Esophagus mucosa (tissue), 1 donor: ENCODE measurements at regions not wholly inside any gene's neighbourhood (a gene's known extent, or its start where the extent isn't known, plus 50 kb on each side); places are given as distances from the start of the nearest gene placed in this dataset.
"Not testable (repeated sequence)": the region's sequence is repeated elsewhere in the genome, so short reads cannot be mapped to it uniquely, and the experiment has no call there.

Experiments
- ATAC-seq: fragments of 200-7000 bp; cut with Tn5 transposase; one replicate; pipeline ENCODE4 v1.9.1; 2020
- donor health status: DM: yes; HTN: yes; CAD: no.

DNA sequence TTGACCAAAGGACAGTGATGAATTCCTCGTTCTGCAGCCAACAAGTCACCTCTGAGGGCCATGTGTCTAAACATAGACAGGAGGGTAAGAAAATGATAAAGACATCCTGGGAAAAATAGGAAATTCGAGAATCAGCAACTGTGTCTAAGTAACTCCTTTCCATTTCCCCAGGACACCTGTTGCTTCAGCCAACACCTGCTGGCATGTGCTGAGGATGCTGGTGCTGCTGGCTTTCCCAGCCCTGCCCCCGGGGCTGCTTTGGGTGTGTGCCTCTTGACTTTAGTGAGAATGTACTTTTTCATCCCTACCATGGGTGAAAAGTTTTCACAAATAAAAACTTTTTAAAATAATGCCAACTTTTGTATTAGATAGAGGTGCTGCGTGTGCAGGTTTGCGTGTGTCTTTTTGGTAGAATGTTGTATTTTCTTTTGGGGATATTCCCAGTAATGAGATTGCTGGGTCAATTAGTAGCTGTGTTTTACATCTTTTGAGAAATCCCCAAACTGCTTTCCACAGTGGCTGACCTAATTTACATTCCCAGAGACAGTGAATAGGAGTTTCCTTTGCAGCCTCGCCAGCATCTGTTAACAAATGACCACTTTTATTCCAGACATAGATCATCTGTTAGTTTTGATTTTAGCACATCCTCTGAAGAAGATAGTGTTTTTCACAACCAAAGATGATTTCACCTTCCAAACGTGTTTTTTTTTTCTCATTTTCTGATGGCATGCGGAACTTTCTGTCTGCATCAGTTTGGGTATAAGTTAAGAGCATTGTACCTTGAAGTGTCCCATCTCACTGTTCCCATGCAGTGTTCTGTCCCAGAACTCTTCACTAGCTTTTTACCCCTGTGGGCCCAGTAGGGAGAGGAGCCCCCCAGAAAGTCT, 104.2 kb upstream of the ACBD5 start:
- no peak for ATAC-seq

DNA sequence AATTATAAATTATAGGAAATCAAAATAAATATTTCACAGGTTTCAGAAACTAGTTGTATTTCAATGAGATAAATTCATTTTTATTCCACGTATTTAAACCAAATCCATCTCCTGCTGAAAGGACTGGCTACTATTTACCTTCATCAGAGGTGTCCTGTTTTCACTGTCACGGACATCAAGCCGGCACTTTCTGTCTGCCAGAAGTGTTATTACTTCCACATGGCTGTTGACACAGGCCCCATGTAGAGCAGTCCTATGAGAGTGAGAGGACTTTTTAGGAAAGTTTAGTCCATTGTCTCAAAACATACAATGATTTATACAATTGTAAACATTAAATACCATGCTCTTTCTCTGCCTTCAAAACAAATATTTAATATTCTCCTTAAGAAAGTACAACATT, 100.4 kb upstream of the ACBD5 start:
- no peak for ATAC-seq

DNA sequence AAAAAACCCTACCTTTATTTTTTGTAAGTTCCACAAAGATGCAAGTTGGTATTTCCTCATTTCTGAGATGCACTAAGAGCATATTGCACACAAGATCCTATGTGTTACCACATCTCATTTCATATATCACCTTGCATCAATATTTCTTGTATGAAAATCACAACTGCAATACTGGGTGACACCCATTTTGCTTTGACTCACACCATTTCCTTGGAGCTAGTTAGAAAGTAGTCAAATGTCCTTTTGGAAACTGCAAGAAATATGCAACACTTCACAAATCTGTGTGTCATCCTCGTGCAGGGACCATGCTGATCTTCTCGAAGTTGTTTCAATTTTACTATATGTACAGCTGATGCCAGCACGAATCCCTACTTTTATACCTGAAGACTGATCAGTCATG, 94.6 kb upstream of the ACBD5 start:
- not testable (repeated sequence) for ATAC-seq

DNA sequence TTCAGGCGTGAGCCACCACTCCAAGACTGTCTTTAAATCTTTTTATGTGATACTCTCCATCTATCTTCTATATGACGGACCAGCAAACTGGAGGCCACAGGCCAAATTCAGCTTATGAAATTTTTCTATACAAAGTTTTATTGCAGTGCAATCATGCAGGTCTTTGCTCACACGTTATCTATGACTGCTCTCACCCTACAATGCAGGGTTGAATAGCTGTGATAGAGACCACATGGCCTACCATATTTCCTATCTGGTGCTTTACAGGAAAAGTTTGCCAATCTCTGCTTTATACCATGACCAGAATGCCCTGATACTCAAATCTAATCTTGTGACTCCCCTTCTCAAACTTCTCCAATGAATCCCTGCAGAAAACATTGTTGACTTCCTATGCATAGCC, 89.5 kb upstream of the ACBD5 start:
- no peak for ATAC-seq

DNA sequence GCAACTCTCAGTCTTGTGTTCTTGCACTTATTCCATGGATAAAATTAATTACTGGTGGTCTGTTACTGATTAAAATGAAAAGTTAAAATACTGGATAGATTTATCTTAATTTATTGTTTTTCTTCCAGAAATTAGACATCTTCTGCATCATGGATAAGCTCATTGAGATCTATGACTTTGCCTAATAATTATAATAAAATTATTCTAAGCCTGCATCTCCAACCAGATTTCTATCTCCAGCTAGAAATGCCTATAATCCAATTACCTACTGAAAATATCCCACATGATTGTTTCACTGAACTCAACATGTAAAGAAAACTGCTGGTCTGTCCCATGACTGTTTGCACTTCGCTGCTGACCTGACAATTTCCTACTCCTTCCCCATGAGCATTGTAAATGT, 88.3 kb upstream of the ACBD5 start:
- no peak for ATAC-seq

DNA sequence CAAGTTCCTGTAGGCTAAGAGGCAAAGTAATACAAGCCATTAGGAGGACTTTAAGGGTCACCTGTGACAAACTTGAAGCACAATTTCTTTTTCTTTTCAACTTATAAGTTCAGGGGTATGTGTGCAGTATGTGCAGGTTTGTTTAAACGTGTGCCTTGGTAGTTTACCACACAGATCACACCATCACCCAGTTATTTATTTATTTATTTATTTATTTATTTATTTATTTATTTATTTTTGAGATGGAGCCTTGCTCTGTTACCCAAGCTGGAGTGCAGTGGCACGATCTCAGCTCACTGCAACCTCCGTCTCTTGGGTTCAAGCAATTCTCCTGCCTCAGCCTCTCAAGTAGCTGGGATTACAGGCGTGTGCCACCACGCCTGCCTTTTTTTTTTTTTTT, 86.2 kb upstream of the ACBD5 start:
- ATAC-seq = not testable (repeated sequence)

DNA sequence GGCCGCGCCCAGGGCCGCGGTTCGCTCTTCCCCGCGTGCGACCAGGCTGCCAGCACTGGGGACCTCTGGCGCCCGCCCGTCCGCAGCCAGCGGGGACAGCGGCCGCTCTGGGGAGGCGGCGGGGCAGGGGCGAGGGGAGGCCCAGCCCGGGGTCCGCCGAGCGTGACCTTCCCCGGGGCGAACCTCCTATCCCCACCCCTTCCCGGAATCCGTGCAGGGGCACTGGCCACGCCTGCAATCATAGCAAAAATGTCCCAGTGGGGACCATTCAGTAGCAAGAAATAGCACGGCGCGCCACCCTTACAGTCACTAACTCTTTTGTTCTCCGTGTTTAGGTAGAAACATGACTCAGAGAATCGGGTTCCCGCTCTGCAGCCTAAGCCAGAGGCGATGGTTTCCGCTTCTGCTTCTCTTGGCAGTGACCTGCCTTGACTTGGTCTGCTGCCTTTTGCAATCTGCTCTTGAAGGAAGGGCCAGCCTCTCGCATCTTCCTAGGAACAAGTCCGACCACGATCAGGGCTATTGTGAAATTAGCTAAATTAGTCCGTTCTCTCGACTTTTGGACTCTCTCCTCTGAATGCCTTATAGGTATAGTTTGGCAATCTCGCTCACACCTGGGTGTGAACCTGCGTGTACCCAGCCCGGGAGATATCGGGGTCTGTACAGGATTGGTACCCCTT, 79.3 kb upstream of the ACBD5 start:
- ATAC-seq = peak; percentile 99

DNA sequence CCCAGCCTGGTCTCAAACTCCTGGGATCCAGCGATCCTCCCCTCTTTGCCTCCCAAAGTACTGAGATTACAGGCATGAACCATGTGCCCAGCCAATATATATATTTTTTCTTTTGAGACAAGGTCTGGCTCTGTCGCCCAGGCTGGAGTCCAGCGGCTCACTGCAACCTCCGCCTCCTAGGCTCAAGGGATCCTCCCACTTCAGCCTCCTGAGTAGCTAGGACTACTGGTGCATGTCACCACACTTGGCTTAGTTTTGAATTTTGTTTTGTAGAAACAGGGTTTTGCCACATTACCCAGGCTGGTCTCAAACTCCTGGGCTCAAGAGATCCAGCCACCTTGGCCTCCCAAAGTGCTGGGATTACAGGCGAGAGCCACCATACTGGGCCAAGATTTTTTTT, 78.5 kb upstream of the ACBD5 start:
- ATAC-seq = not testable (repeated sequence)

DNA sequence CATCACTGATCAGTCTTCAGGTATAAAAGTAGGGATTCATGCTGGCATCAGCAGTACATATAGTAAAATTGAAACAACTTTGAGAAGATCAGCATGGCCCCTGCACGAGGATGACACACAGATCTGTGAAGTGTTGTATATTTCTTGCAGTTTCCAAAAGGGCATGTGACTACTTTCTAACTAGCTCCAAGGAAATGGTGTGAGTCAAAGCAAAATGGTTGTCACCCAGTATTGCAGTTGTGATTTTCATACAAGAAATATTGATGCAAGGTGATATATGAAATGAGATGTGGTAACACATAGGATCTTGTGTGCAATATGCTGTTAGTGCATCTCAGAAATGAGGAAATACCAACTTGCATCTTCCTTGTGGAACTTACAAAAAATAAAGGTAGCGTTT, 74.5 kb upstream of the ACBD5 start:
- ATAC-seq = not testable (repeated sequence)

DNA sequence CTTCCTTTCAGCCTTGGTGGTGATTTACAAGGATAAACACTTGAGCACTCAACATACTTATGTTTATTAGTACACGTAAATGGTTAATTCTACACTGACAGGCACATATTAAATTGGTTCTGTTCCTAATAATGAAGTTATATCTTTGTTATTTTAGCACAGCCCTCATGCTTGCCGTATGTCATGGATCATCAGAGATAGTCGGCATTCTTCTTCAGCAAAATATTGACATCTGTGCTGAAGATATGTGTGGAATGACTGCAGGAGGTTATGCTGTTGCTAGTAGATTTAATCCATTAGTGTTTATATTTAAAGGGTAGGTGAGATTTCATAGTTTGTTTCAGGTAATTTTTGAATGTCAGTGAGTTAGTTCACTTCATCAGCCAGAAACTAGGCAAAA, 73.0 kb upstream of the ACBD5 start:
- ATAC-seq = not testable (repeated sequence)

DNA sequence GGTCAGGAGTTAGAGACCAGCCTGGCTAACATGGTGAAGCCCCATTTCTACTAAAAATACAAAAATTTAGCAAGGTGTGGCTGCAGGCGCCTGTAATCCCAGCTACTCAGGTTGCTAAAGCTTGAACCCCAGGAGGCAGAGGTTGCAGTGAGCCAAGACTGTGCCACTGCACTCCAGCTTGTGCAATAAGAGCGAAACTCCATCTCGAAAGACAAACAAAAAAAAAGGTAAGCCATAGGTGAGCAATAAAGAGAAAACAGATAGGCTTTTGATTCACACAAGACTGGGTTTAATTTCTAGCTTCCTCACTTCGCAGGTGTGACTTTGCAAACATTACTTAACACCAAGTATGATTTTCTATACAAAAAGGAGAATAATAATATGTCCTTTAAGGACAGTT, 72.3 kb upstream of the ACBD5 start:
- ATAC-seq = peak; percentile 71

DNA sequence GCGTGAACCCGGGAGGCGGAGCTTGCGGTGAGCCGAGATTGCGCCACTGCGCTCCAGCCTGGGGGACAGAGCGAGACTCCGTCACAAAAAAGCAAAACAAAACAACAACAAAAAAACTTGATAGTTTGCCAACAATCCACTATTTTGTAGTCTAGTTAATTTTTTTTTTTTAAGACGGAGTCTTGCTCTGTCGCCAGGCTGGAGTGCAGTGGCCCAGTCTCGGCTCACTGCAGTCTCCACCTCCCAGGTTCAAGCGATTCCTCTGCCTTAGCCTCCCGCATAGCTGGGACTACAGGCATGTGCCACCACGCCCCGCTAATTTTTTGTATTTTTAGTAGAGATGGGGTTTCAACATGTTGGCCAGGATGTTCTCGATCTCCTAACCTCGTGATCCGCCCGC, 71.2 kb upstream of the ACBD5 start:
- not testable (repeated sequence) for ATAC-seq

DNA sequence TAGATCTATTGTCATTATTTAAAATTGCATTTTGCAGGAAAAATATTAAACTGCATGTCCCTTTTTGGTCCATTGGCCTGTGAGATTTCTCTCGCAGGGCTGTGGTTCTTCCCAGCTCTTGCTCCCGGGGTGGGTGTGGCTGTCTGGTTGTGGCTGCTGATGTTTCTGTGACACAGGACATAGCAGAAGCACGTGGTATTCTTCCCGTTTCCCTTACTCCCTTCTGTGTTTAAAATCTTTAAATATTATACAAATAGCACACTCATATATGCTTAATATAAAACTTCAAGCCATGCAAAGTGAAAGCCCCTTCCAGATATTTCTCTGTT, 57.9 kb upstream of the ACBD5 start:
- peak; percentile 48 for ATAC-seq

DNA sequence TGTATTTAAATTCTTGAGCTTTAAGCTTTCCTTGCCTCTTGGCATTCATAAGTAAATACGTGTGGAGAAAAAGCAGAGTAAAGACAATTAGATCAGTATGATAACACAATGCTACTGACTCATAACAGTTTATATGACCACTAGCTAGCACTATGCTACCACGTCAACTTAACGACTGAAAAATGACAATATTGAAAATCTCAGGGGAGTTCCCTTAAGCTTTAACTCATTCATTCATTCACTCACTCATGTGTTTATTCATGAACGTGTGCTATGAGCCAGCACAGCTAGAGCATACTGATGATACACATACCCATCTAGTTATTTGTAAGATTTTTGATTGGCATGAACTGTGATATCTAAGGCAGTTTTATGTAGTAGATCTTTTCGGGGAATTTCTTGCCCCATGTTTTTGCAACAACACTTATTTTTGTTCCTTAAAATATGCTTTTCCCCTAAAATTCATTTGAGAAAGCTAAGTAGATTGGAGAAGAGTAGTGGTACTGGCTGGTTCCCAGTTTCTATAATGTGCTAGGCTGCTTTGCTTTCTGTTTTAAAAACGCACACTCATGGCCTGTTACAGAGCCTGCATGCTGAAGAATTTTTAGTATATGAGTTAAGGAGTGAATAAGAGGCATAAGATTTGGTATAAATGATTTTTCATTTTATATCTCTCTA, 57.4 kb upstream of the ACBD5 start:
- ATAC-seq = peak; percentile 62

DNA sequence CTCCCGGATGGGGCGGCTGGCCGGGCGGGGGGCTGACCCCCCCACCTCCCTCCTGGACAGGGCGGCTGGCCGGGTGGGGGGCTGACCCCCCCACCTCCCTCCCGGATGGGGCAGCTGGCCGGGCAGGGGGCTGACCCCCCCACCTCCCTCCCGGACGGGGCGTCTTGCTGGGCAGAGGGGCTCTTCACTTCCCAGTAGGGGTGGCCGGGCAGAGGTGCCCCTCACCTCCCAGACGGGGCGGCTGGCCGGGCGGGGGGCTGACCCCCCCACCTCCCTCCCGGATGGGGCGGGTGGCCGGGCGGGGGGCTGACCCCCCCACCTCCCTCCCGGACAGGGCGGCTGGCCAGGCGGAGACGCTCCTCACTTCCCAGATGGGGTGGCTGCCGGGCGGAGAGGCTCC, 55.7 kb upstream of the ACBD5 start:
- not testable (repeated sequence) for ATAC-seq

DNA sequence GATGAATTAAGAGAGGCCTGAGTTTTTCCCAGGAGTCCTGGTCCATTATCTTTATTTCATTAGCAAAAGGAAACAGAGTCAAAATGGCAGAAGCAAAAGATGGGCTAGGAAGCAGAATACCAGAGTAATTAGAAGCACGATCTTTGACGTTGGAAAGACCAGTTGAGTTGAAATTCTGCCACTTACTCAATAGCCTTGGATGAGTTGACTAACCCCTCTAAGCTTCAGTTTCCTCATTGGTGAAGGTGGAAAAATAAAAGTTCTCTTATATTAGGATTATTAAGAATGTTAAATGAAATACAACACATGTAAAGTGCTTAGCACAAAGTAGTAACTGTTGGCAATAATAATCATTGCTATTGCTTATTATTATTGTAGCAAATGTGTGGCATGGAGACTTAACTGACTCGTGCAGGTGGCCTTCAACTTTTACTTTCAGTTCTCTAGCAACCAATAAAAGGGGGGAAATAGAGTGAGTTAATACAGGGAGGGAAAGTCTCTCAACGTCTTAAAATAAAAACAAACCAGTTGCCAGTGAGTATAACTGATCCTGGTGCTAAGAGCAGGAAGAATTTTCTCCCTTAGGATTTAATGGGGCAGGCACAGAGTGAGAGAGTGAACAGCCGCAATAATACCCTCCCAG, 50.8 kb upstream of the ACBD5 start:
- ATAC-seq = not testable (repeated sequence)
